ENCODE measurements at regions not wholly inside any gene's neighbourhood (a gene's known extent, or its start where the extent isn't known, plus 50 kb on each side); places are given as distances from the start of the nearest gene placed in this dataset.

- no peak for TF ChIP-seq CTCF (IDR thresholded peaks at IDR 0.05)
- ATAC-seq (ENCODE audit: low FRiP score) (no peak), DNase-seq (ENCODE audit: low spot score) (no peak)
These were observed 248.7 kb downstream of the FMR1NB start for GRCh38 chrX:148229801-148230303.

DNA sequence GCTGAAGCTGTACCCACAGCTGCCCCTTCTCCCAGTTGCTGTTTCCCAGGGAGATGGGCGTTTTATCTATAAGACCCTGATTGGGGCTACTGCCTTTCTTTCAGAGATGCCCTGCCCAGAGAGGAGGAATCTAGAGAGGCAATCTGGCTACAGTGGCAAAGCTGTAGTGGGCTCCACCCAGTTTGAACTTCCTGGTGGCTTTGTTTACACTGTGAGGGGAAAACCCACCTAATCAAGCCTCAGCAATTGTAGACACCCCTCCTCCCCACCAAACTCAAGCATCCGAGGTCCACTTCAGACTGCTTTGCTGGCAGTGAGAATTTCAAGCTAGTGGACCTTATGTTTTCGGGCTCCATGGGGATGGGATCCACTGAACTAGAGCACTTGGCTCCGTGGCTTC, 240.4 kb upstream of the AFF2 start:
- TF ChIP-seq CTCF (IDR thresholded peaks at IDR 0.05), result no peak
- DNase-seq (ENCODE audit: low spot score) (no peak), ATAC-seq (ENCODE audit: low FRiP score) (no peak)

GRCh38 chrX:148265829-148266228, 234.6 kb upstream of the AFF2 start:
- TF ChIP-seq CTCF (IDR thresholded peaks at IDR 0.05), result no peak
- no peak for DNase-seq (ENCODE audit: low spot score)
- ATAC-seq (ENCODE audit: low FRiP score), result no peak

DNA sequence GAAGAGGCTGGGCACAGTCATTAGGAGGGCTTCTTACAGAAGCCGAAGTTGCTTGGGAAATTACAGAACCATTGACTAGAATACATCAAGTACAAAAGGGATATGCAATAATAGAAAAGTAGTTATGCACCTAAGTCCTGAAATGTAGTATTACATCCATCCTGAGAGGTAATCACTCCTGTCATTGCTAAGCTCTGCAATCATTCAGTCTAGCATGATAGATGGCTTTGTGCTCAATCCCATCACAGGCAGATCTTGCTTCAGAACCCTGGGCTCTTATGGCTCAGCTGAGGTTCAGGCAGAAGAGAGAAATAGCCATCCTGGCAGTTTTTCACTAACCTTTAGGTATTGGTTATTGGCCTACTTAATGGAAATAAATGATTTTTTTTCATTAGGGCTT, 231.7 kb upstream of the AFF2 start:
- no peak for DNase-seq (ENCODE audit: low spot score)
- no peak for TF ChIP-seq CTCF (IDR thresholded peaks at IDR 0.05)
- no peak for ATAC-seq (ENCODE audit: low FRiP score)

DNA sequence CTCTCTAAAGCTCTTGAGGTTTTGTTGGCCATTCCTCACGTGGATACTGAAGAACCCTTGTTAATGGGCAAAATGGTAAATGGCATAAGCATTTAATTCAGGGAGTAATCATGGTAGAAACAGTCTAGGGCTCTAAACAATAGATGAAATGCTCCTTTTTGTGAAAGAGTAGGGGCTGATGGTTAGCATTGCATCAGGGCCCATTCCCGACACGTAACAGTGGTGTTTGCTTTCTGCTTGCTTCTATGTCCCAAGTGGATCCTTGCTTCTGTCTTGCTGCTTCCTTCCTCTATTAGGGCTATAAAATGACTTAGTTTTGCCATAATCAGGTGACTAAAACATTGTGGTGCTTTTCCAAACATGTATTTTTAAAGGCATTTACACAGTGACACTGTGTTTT, 230.9 kb upstream of the AFF2 start:
- ATAC-seq (ENCODE audit: low FRiP score) (no peak), DNase-seq (ENCODE audit: low spot score) (no peak)
- no peak for TF ChIP-seq CTCF (IDR thresholded peaks at IDR 0.05)

DNA sequence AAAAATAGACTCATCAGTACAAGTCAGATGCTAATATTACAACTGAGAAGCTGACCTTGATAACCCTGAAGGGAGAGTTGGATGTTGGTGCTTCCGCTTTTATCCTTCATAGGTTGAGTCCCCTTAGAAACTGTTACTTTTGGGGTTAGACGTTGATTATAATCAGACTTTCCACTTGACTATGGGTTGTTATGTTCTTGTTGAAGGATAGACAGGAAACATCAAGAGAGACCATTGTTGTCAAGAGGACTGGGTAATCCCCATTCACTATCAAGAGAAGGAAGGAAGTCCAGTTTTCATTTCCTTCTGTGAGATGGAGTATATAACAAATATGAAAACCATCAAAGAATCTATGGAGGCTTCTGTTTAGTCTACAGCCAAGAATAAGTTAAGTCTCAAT, 229.9 kb upstream of the AFF2 start:
- DNase-seq (ENCODE audit: low spot score), result no peak
- ATAC-seq (ENCODE audit: low FRiP score), result no peak
- TF ChIP-seq CTCF (IDR thresholded peaks at IDR 0.05), result no peak

- ATAC-seq (ENCODE audit: low FRiP score) (no peak), DNase-seq (ENCODE audit: low spot score) (no peak)
- no peak for TF ChIP-seq CTCF (IDR thresholded peaks at IDR 0.05)
These were observed 229.2 kb upstream of the AFF2 start for GRCh38 chrX:148271263-148271662.

Data from omental fat pad (tissue), 3 donors.